LNCAP (cell line): ENCODE measurements at regions not wholly inside any gene's neighbourhood (a gene's known extent, or its start where the extent isn't known, plus 50 kb on each side); places are given as distances from the start of the nearest gene placed in this dataset.

Experiments
- TF ChIP-seq, protein P1 (sequence below): fragments of 450-650 bp; IDR thresholded peaks from 2 replicates; pipeline ENCODE4 v1.5.1; 2017; ENCODE audit warnings: mild to moderate bottlenecking

DNA sequence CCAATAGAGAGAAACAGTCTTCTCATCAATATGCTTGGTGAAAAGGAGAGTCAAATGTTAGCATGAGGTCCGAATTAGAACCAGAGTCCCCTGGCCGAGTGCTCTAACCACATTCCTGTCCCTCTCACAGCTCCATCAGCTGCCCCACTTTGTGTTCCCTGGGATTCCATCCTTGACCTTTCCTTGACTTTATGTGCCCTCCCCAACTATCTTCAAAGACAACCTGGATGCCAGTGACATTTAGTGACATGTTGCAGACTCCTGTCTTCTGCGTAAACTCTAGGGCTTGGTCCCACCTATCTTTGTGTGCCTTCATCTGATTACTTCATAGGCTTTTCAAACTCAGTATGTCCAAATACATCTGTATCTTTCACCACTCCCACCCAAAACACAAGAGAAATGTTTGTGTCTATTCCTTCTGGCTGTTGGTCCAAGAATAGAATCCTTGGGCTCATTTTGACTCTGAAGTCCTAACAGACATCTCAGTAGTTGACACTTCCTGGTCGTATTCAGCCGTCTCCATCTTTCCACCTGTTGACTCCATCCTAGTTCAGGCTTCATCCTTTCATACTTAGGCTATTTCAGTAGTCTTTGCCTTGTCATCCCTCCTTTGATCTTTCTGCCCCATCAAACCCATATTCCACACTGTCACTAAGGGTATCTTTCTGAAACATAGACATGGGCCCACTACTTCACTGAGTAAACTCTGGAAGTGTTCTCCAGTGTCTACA lies 101.4 kb upstream of the CD180 start:
- TF ChIP-seq, protein P1, sequence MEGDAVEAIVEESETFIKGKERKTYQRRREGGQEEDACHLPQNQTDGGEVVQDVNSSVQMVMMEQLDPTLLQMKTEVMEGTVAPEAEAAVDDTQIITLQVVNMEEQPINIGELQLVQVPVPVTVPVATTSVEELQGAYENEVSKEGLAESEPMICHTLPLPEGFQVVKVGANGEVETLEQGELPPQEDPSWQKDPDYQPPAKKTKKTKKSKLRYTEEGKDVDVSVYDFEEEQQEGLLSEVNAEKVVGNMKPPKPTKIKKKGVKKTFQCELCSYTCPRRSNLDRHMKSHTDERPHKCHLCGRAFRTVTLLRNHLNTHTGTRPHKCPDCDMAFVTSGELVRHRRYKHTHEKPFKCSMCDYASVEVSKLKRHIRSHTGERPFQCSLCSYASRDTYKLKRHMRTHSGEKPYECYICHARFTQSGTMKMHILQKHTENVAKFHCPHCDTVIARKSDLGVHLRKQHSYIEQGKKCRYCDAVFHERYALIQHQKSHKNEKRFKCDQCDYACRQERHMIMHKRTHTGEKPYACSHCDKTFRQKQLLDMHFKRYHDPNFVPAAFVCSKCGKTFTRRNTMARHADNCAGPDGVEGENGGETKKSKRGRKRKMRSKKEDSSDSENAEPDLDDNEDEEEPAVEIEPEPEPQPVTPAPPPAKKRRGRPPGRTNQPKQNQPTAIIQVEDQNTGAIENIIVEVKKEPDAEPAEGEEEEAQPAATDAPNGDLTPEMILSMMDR, result no peak

DNA sequence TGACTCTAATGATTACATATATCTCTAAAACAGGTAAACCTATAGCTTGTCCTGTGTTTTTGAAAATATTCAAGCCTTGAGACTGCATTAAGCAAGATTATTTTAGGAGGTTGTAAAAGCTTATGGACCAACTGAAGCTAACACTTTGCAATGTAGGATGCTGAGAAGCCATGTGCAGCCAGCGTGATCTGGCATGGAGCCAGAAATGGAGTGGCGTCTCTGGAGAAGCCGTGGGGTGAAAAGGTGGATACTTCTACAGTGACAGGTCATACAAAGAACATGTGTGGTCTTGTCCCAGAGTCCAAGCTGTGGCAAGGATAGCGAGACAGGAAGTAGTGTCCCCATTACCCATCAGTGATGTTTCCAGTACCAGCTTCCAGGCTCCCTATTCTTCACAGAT lies 100.8 kb upstream of the CD180 start:
- TF ChIP-seq, protein P1, result no peak

DNA sequence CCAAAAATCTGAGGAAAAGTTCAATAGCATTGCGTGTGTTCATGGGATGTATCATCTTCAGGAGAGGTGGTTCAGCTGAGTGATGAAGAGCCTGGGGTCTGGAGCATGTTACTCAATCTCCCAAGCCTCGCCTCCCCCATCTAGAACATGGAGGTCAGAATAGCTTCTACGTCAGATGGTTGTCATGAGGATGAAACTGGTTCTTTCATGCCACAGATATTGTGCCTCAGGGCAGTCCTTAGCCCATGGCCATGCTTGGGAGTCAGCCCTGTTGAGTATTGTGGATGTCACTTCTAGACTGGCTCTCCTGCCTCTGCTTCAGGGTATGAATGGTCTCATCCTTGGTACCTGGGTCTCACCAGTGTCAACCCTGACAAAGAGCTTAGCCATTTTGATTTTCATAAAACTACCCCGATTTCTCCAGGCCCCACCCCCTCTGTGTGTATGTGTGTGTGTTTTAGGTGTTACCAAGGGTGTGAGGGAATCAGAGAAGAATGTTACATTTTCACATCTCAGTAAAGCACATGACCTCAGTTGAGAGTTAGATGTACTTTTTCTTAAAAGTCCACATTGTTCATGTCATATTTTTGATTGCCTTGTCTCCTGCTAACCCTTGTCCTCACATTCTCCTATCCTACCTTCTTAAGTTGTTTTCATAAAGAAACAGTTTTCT lies 97.8 kb upstream of the CD180 start:
- TF ChIP-seq, protein P1, result no peak

DNA sequence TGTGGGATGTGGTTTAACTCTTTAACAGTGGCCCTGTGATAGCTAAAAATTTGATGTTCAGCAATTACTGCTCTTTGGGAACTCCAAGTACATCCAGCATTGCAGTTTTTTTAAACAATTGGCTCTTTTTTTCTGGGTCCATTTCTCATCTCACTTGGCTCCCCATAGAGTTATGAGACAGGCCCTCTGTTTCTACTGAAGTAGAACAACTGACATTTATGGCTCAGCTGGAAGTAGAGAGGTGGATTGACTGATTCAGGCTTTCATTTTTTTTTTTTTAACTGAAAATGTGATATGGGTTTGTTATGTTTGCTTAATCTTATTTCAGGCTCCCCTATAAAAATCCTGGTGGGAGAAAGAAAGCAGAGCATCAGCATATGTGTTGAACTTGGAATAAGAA lies 96.6 kb upstream of the CD180 start:
- TF ChIP-seq, protein P1, result no peak

- TF ChIP-seq, protein P1, result no peak
These were observed 95.8 kb upstream of the CD180 start for GRCh38 chr5:67292201-67292940.

- TF ChIP-seq, protein P1, result no peak
These were observed 95.1 kb upstream of the CD180 start for GRCh38 chr5:67291671-67292070.

DNA sequence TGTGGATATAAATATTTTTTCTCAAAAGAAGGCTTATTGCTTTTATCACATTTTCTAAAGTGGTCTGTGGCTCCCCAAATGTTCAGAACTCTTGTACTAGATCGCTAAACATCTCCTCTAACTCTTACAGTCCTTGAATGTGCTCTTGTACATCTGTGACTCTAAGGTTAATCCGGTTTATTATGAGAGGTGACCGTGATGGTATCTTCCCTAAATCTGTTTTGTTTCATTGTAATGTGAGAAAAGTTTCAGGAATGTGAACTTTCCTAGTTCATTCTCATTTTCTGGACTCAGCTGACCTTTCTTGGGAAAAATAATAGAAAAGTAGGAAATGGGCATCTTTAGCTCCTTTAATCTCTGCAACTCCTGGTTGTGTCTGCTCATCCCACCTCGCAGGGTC lies 94.5 kb upstream of the CD180 start:
- TF ChIP-seq, protein P1, result no peak
